K562 (cell line): ENCODE measurements at regions not wholly inside any gene's neighbourhood (a gene's known extent, or its start where the extent isn't known, plus 50 kb on each side); places are given as distances from the start of the nearest gene placed in this dataset.

Experiments
- ATAC-seq: fragments of 200-7000 bp; cut with Tn5 transposase; 3 replicates; pipeline ENCODE4 v1.9.1; 2020; ENCODE audit warnings: moderate library complexity
- BruUV-seq: library from RNA; stranded (reverse); fragments of 400-500 nt; replicated peaks from 2 replicates; lab custom pipeline; 2021; lab: Mats Ljungman, UMichigan
- CTCF ChIA-PET: fragments of 300-600 bp; formaldehyde crosslinking; extraction: SDS; loops from one replicate; lab custom pipeline; 2021; ENCODE audit warnings: low intra/inter-chr PET ratio; lab: Yijun Ruan, JAX
- POLR2A ChIA-PET: fragments of 300-600, 350-650 bp; sonication (Branson Sonifier 250); formaldehyde crosslinking; extraction: SDS; loops from one replicate; lab custom pipeline; 2021; ENCODE audit warnings: antibody characterized with exemption, inconsistent platforms; lab: Yijun Ruan, JAX
- DNase-seq, 4 experiments: peaks; one replicate each; pipeline versions ENCODE4 v3.0.0 to v3.0.0-alpha.2; 2011 to 2018; ENCODE audit warnings: low spot score in 3 of 4, mixed read lengths in 3 of 4; ENCODE audit errors: extremely low read depth in 1 of 4
- FAIRE-seq: peaks from 2 replicates; lab custom pipeline; 2011; peaks lifted over from hg19 to GRCh38; lab: Jason Lieb, UNC
- H2AFZ ChIP-seq: 2 replicates; pipeline ENCODE4 v1.6.0; 2011; ENCODE audit warnings: low read depth, low read length, control low read depth, inconsistent platforms
- H3K27ac ChIP-seq: fragments of 200-600 bp; 3 replicates; pipeline ENCODE4 v1.8.0; 2011; ENCODE audit warnings: low read depth, mild to moderate bottlenecking, control low read depth, inconsistent platforms, low read length, moderate library complexity, mixed read lengths; ENCODE audit errors: extremely low read depth
- H3K27me3 ChIP-seq, 2 experiments: fragments of 300-600 bp in 1 of 2; 2 replicates in 1 of 2; 3 replicates in 1 of 2; pipeline versions ENCODE4 v1.6.0 to v1.8.0; 2011; ENCODE audit warnings: inconsistent platforms in 2 of 2, low read length in 2 of 2, mild to moderate bottlenecking in 1 of 2, mixed read lengths in 1 of 2, moderate library complexity in 1 of 2; ENCODE audit not compliant: control insufficient read depth in 2 of 2, insufficient read depth in 2 of 2
- H3K36me3 ChIP-seq: fragments of 300-600 bp; 3 replicates; pipeline ENCODE4 v1.8.0; 2011; ENCODE audit warnings: mild to moderate bottlenecking, low read length, inconsistent platforms; ENCODE audit not compliant: control insufficient read depth, insufficient read depth
- H3K4me1 ChIP-seq, 2 experiments: fragments of 200-600 bp in 1 of 2; replicated peaks in 1 of 2; 2 replicates in 1 of 2; 3 replicates in 1 of 2; pipeline versions ENCODE4 v1.5.1 to v1.8.0; 2011; ENCODE audit warnings: inconsistent platforms in 2 of 2, low read length in 2 of 2, mild to moderate bottlenecking in 1 of 2, mixed read lengths in 1 of 2, moderate library complexity in 1 of 2; ENCODE audit not compliant: control insufficient read depth in 2 of 2, insufficient read depth in 2 of 2
- H3K4me2 ChIP-seq: 2 replicates; pipeline ENCODE4 v1.6.1; 2011; ENCODE audit warnings: low read length, control low read depth, inconsistent platforms, mixed read lengths; ENCODE audit not compliant: insufficient read depth
- H3K4me3 ChIP-seq: fragments of 200-600 bp; sonication (generic), shearing (Covaris generic); 2 replicates; pipeline ENCODE4 v1.5.1; 2016; ENCODE audit warnings: control low read depth, inconsistent platforms
- H3K79me2 ChIP-seq: fragments of 200-600 bp; 3 replicates; pipeline ENCODE4 v1.8.0; 2011; ENCODE audit warnings: low read length, inconsistent platforms; ENCODE audit not compliant: control insufficient read depth, insufficient read depth
- H3K9ac ChIP-seq, 2 experiments: 2 replicates each; pipeline versions ENCODE4 v1.6.0 to v1.6.1; 2011; ENCODE audit warnings: low read depth in 2 of 2, low read length in 2 of 2, control low read depth in 1 of 2, inconsistent platforms in 1 of 2, mild to moderate bottlenecking in 1 of 2, mixed read lengths in 1 of 2; ENCODE audit not compliant: insufficient read depth in 1 of 2
- H3K9me1 ChIP-seq: one replicate; pipeline ENCODE4 v1.6.0; 2011; ENCODE audit warnings: inconsistent platforms, mild to moderate bottlenecking, low read length, moderate library complexity; ENCODE audit not compliant: control insufficient read depth, insufficient read depth
- H3K9me3 ChIP-seq: replicated peaks from 2 replicates; pipeline ENCODE4 v1.5.1; 2011; ENCODE audit warnings: low read depth, low read length, inconsistent platforms; ENCODE audit not compliant: control insufficient read depth, insufficient read depth
- H4K20me1 ChIP-seq: replicated peaks from 2 replicates; pipeline ENCODE4 v1.6.1; 2011; ENCODE audit warnings: low read length, inconsistent platforms, mixed read lengths; ENCODE audit not compliant: control insufficient read depth, insufficient read depth
- NFRKB ChIP-seq: fragments of 450-650 bp; IDR thresholded peaks from 2 replicates; pipeline ENCODE4 v1.6.1; 2016; ENCODE audit warnings: low read depth
- RNF2 ChIP-seq: sonication (generic); IDR thresholded peaks from 2 replicates; pipeline ENCODE4 v1.6.1; 2016
- SMARCB1 ChIP-seq: IDR thresholded peaks from 2 replicates; pipeline ENCODE4 v1.6.1; 2011; ENCODE audit warnings: improper control_type of control experiment, low read depth; ENCODE audit not compliant: insufficient read length
- SRSF3 ChIP-seq: fragments of 200-400 bp; formaldehyde crosslinking; IDR thresholded peaks from 2 replicates; pipeline ENCODE4 v1.6.1; 2016; ENCODE audit warnings: mild to moderate bottlenecking, low read length, moderate library complexity; ENCODE audit not compliant: insufficient read depth
- STAT5B ChIP-seq: fragments of 250-450 bp; sonication (Bioruptor Pico); IDR thresholded peaks from 2 replicates; pipeline ENCODE4 v1.8.0; 2021; ENCODE audit warnings: mild to moderate bottlenecking, inconsistent platforms
- TEAD2 ChIP-seq: fragments of 450-650 bp; IDR thresholded peaks from 2 replicates; pipeline ENCODE4 v1.6.1; 2016; ENCODE audit warnings: missing genetic modification characterization, control low read depth, missing compliant biosample characterization
- ZNF134 ChIP-seq: fragments of 250-450 bp; sonication (Bioruptor Pico); conservative IDR thresholded peaks from 2 replicates; pipeline ENCODE4 v1.4.0; 2020
- in situ Hi-C: fragments of 300-500 bp; cut with MboI; formaldehyde crosslinking; loops from 4 replicates; pipeline ENCODE4 v1.15.0; 2018; ENCODE audit warnings: inconsistent platforms, mixed read lengths
- intact Hi-C: fragments of 100-400 bp; cut with micrococcal nuclease; formaldehyde crosslinking; loops from 2 replicates; pipeline ENCODE4 v1.14.2; 2022
- TF ChIP-seq, protein P1 (sequence below): sonication (generic); formaldehyde crosslinking; IDR thresholded peaks from 2 replicates; pipeline ENCODE4 v1.8.1; 2022; ENCODE audit warnings: missing genetic modification reagents

DNA sequence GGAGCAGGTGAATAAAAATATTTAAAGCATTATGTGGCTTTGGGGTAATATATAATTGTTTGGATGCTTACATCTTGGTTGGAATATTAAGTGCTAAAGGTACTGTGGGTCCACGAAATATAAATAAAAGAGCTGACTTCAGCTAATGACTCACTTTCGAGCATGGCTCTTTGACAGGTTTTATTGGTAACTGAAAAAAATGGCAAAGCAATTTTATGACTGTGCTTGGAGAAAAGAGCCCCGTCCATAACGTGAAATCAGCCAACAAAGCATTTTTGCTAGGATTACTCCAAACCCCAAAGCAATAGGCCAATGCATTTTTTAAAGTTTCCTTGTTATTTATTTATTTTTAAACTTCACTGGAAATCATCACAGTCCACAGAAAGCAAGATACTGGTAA, 397.2 kb upstream of the CDH19 start (continued):
- TF ChIP-seq SRSF3: no peak
- TF ChIP-seq SMARCB1: no peak
- TF ChIP-seq ZNF134 (CRISPR knock-in tag): no peak
- TF ChIP-seq NFRKB: no peak

DNA sequence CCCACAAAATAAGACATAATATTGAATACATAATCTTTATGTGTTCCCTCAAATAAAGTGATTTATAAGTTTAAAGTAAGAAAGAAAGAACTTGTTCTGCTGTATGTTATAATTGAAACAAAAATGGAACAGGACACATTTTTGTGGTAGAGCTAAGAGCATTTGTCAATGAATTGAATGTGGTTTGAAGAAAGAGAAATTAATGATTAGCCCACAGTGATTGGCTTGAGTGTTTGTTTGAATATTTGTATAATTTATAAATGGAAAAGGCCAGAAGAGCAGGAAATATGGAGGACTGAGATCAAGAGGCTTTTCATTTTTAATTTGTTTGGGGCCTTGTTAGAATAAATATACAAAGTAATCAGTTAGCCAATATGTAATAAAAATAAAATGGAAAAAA, 395.1 kb upstream of the CDH19 start:
- no peak for FAIRE-seq
- Histone ChIP-seq H3K36me3 (no peaks in the 10 kb centered on the region), H3K79me2 (no peaks in the 10 kb centered on the region), H3K4me1 (no peaks in the 10 kb centered on the region), H3K27ac (no peak overlapping the region), H3K27me3 (no peaks in the 10 kb centered on the region), H4K20me1 (no peaks in the 10 kb centered on the region), H3K9me1 (no peaks in the 10 kb centered on the region), H2AFZ (no peak overlapping the region), H3K9me3 (no peaks in the 10 kb centered on the region), H3K4me2 (no peak overlapping the region), H3K4me3 (no peak overlapping the region), H3K9ac (no peak overlapping the region)
- intact Hi-C loops (no loop called here), in situ Hi-C loops (no loop called here)
- no peak for TF ChIP-seq STAT5B (CRISPR knock-in tag)
- TF ChIP-seq RNF2: no peak
- TF ChIP-seq TEAD2 (tag): no peak
- TF ChIP-seq, protein P1, sequence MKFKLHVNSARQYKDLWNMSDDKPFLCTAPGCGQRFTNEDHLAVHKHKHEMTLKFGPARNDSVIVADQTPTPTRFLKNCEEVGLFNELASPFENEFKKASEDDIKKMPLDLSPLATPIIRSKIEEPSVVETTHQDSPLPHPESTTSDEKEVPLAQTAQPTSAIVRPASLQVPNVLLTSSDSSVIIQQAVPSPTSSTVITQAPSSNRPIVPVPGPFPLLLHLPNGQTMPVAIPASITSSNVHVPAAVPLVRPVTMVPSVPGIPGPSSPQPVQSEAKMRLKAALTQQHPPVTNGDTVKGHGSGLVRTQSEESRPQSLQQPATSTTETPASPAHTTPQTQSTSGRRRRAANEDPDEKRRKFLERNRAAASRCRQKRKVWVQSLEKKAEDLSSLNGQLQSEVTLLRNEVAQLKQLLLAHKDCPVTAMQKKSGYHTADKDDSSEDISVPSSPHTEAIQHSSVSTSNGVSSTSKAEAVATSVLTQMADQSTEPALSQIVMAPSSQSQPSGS (CRISPR knock-in tag): no peak
- CTCF ChIA-PET: no interaction called here
- no TSS peak for BruUV-seq
- POLR2A ChIA-PET: no interaction called here
- ATAC-seq: no peak
- DNase-seq: no peak
